Mesenchymal stem cell (in vitro differentiated cells and primary cell): ENCODE measurements at regions not wholly inside any gene's neighbourhood (a gene's known extent, or its start where the extent isn't known, plus 50 kb on each side); places are given as distances from the start of the nearest gene placed in this dataset.

Source experiments
- DNase-seq: peaks from one replicate; pipeline ENCODE4 v3.0.0-alpha.2; 2013
- H2AFZ ChIP-seq: one replicate; pipeline ENCODE4 v1.6.1; 2013; ENCODE audit warnings: low read depth, mild to moderate bottlenecking, control low read depth, inconsistent platforms, low read length, moderate library complexity
- H2AK5ac ChIP-seq: 2 replicates; pipeline ENCODE4 v1.6.1; 2013; ENCODE audit warnings: low read length, moderate library complexity, mild to moderate bottlenecking, inconsistent platforms; ENCODE audit not compliant: severe bottlenecking
- H2BK120ac ChIP-seq: one replicate; pipeline ENCODE4 v1.6.1; 2013; ENCODE audit warnings: low read depth, mild to moderate bottlenecking, inconsistent platforms, low read length, moderate library complexity
- H2BK12ac ChIP-seq, 2 experiments: one replicate each; pipeline ENCODE4 v1.6.1; 2013; ENCODE audit warnings: inconsistent platforms in 2 of 2, low read length in 2 of 2, mild to moderate bottlenecking in 2 of 2, moderate library complexity in 2 of 2, control low read depth in 1 of 2
- H2BK15ac ChIP-seq: one replicate; pipeline ENCODE4 v1.6.1; 2013; ENCODE audit warnings: mild to moderate bottlenecking, low read depth, inconsistent platforms; ENCODE audit not compliant: poor library complexity, severe bottlenecking
- H2BK5ac ChIP-seq: 2 replicates; pipeline ENCODE4 v1.6.1; 2013; ENCODE audit warnings: low read depth, mild to moderate bottlenecking, low read length, control low read depth, inconsistent platforms; ENCODE audit not compliant: poor library complexity, severe bottlenecking
- H3K14ac ChIP-seq, 2 experiments: one replicate each; pipeline ENCODE4 v1.6.1; 2013; ENCODE audit warnings: inconsistent platforms in 2 of 2, low read length in 2 of 2, control low read depth in 1 of 2, mild to moderate bottlenecking in 1 of 2, moderate library complexity in 1 of 2
- H3K18ac ChIP-seq, 2 experiments: one replicate each; pipeline ENCODE4 v1.6.1; 2013; ENCODE audit warnings: inconsistent platforms in 2 of 2, low read length in 2 of 2, control low read depth in 1 of 2, low read depth in 1 of 2, mild to moderate bottlenecking in 1 of 2
- H3K23ac ChIP-seq, 2 experiments: one replicate each; pipeline ENCODE4 v1.6.1; 2013; ENCODE audit warnings: inconsistent platforms in 2 of 2, low read length in 2 of 2, mild to moderate bottlenecking in 2 of 2, moderate library complexity in 2 of 2, control low read depth in 1 of 2
- H3K27ac ChIP-seq: 2 replicates; pipeline ENCODE4 v1.5.1; 2013; ENCODE audit warnings: mild to moderate bottlenecking, moderate library complexity, low read length, control low read depth, inconsistent platforms; ENCODE audit not compliant: poor library complexity, severe bottlenecking
- H3K27me3 ChIP-seq, 2 experiments: 2 replicates each; pipeline versions ENCODE4 v1.6.1 to v1.7.0; 2013; ENCODE audit warnings: low read length in 2 of 2, mild to moderate bottlenecking in 2 of 2, moderate library complexity in 2 of 2, control low read depth in 1 of 2, inconsistent platforms in 1 of 2; ENCODE audit not compliant: control insufficient read depth in 1 of 2, insufficient read depth in 1 of 2
- H3K36me3 ChIP-seq, 2 experiments: 2 replicates each; pipeline versions ENCODE4 v1.6.1 to v1.7.0; 2013; ENCODE audit warnings: low read length in 2 of 2, control low read depth in 1 of 2, inconsistent platforms in 1 of 2, low read depth in 1 of 2, mild to moderate bottlenecking in 1 of 2; ENCODE audit not compliant: insufficient read depth in 2 of 2, control insufficient read depth in 1 of 2
- H3K4ac ChIP-seq, 2 experiments: one replicate each; pipeline ENCODE4 v1.6.1; 2013; ENCODE audit warnings: inconsistent platforms in 2 of 2, low read length in 2 of 2, mild to moderate bottlenecking in 2 of 2, moderate library complexity in 2 of 2, control low read depth in 1 of 2, low read depth in 1 of 2
- H3K4me1 ChIP-seq: 2 replicates; pipeline ENCODE4 v1.6.1; 2013; ENCODE audit warnings: low read depth, low read length, control low read depth; ENCODE audit not compliant: control insufficient read depth, insufficient read depth
- H3K4me2 ChIP-seq: 2 replicates; pipeline ENCODE4 v1.6.1; 2013; ENCODE audit warnings: low read length, mild to moderate bottlenecking, inconsistent platforms; ENCODE audit not compliant: poor library complexity, severe bottlenecking
- H3K4me3 ChIP-seq, 2 experiments: 2 replicates each; pipeline versions ENCODE4 v1.5.1 to v1.7.0; 2013; ENCODE audit warnings: low read length in 2 of 2, mild to moderate bottlenecking in 2 of 2, control low read depth in 1 of 2, low read depth in 1 of 2; ENCODE audit not compliant: insufficient read depth in 1 of 2
- H3K79me1 ChIP-seq: replicated peaks from 2 replicates; pipeline ENCODE4 v1.6.1; 2013; ENCODE audit warnings: mild to moderate bottlenecking, control low read depth, low read length, inconsistent platforms; ENCODE audit not compliant: poor library complexity, severe bottlenecking
- H3K9ac ChIP-seq: 2 replicates; pipeline ENCODE4 v1.7.0; 2013; ENCODE audit warnings: mild to moderate bottlenecking, low read length, moderate library complexity
- H3K9me3 ChIP-seq: 2 replicates; pipeline ENCODE4 v1.7.0; 2013; ENCODE audit warnings: mild to moderate bottlenecking, low read length; ENCODE audit not compliant: control insufficient read depth
- H4K8ac ChIP-seq: one replicate; pipeline ENCODE4 v1.6.1; 2013; ENCODE audit warnings: inconsistent platforms, mild to moderate bottlenecking, low read length, moderate library complexity
- H4K91ac ChIP-seq: one replicate; pipeline ENCODE4 v1.6.1; 2013; ENCODE audit warnings: mild to moderate bottlenecking, low read length, inconsistent platforms
- WGBS: methylation state at CpG from one replicate; pipeline ENCODE4 v1.1.7; 2013; ENCODE audit warnings: mixed read lengths; 5-methylcytosine and 5-hydroxymethylcytosine counted together

DNA sequence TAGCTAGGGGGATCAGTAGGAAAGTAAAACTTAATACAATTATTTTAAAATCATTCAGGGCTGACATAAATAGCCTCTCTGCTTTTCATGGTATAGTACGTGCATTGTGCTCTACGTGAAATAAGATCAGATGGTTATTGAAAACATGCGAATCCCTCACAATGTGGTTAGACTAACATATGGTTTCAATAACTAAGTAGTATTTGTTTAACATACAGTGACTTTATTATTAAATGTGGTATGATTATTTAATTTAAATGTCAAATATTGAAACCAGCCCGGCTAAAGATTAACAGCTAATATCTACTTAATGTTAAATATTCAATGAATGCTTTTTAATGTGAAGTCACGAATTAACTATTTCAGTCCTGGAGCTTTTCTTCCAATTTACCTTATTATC, 473.9 kb upstream of the THBS1 start:
- Histone ChIP-seq H3K36me3 (no peaks in the 10 kb centered on the region), H3K23ac (no peak overlapping the region), H4K91ac (no peak overlapping the region), H3K4me2 (no peak overlapping the region), H3K27me3 (no peaks in the 10 kb centered on the region), H3K27ac (no peak overlapping the region), H3K4ac (no peak overlapping the region), H2BK120ac (no peak overlapping the region), H2AFZ (no peak overlapping the region), H2AK5ac (no peak overlapping the region), H4K8ac (no peak overlapping the region), H3K14ac (no peak overlapping the region), H3K9me3 (no peaks in the 10 kb centered on the region), H3K18ac (no peak overlapping the region), H3K79me1 (no peaks in the 10 kb centered on the region), H2BK15ac (no peak overlapping the region), H2BK5ac (no peak overlapping the region), H2BK12ac (no peak overlapping the region), H3K4me3 (no peak overlapping the region), H3K9ac (no peak overlapping the region), H3K4me1 (no peaks in the 10 kb centered on the region)
- no peak for DNase-seq
- WGBS: no CpG with 5 or more reads among the region's 5 CpGs

DNA sequence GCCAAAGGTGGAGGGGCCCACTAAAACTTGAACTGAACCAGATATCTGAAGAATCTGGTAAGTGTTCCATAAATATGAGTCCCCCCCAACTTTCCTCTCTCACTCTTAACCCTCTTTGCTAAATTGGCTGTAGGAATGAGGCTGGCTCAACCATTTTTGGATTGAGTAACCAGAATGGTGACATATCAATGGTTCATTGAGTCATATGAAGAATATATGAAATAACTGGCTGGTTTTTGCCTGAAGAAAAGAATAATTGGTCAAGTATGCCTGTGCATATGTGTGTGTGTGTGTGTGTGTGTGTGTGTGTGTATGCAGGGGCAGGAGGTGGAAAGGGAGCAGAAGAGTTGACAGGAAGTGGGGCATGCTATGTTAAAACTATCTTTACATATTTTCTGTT, 472.9 kb upstream of the THBS1 start:
- Histone ChIP-seq H3K23ac (no peak overlapping the region), H4K91ac (no peak overlapping the region), H3K4me1 (no peaks in the 10 kb centered on the region), H3K4me3 (no peak overlapping the region), H3K79me1 (no peaks in the 10 kb centered on the region), H2BK120ac (no peak overlapping the region), H3K4me2 (no peak overlapping the region), H4K8ac (no peak overlapping the region), H2AK5ac (no peak overlapping the region), H2BK15ac (no peak overlapping the region), H3K14ac (no peak overlapping the region), H3K27me3 (no peaks in the 10 kb centered on the region), H2AFZ (no peak overlapping the region), H3K27ac (no peak overlapping the region), H2BK12ac (no peak overlapping the region), H2BK5ac (no peak overlapping the region), H3K18ac (no peak overlapping the region), H3K9ac (no peak overlapping the region), H3K36me3 (no peaks in the 10 kb centered on the region), H3K9me3 (no peaks in the 10 kb centered on the region), H3K4ac (no peak overlapping the region)
- no peak for DNase-seq

DNA sequence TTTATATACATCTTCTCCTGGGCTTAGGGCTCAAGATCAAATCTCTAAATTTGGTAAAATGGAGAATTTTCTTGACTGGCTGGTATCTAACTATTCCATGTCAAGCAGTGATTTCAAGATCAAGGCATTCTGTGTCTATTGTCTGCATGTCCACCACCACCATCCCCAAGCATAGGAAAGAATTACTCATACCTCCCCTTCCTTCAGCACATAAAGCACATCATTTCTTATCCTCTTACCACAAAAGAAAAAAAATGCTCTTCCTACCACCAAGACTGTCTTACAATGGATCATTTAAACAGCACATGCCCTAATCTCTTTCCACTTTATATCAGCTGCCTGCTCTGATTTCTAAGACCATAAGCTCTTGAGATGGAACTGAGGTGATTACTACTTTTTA, 470.5 kb upstream of the THBS1 start:
- no peaks in the 10 kb centered on the region for H3K79me1 ChIP-seq
- H3K27ac ChIP-seq: no peak overlapping the region
- no peak overlapping the region for H3K4me3 ChIP-seq
- no peak overlapping the region for H2BK12ac ChIP-seq
- no peak overlapping the region for H4K8ac ChIP-seq
- no peak overlapping the region for H3K9ac ChIP-seq
- no peak overlapping the region for H2BK15ac ChIP-seq
- H3K36me3 ChIP-seq: no peaks in the 10 kb centered on the region
- no peak overlapping the region for H3K4me2 ChIP-seq
- no peak overlapping the region for H3K23ac ChIP-seq
- no peak overlapping the region for H4K91ac ChIP-seq
- no peaks in the 10 kb centered on the region for H3K27me3 ChIP-seq
- H3K18ac ChIP-seq: no peak overlapping the region
- H2AK5ac ChIP-seq: no peak overlapping the region
- no peaks in the 10 kb centered on the region for H3K9me3 ChIP-seq
- no peaks in the 10 kb centered on the region for H3K4me1 ChIP-seq
- H2BK5ac ChIP-seq: no peak overlapping the region
- no peak overlapping the region for H3K14ac ChIP-seq
- no peak overlapping the region for H3K4ac ChIP-seq
- DNase-seq: peak; percentile 42
- no peak overlapping the region for H2AFZ ChIP-seq
- no peak overlapping the region for H2BK120ac ChIP-seq

DNA sequence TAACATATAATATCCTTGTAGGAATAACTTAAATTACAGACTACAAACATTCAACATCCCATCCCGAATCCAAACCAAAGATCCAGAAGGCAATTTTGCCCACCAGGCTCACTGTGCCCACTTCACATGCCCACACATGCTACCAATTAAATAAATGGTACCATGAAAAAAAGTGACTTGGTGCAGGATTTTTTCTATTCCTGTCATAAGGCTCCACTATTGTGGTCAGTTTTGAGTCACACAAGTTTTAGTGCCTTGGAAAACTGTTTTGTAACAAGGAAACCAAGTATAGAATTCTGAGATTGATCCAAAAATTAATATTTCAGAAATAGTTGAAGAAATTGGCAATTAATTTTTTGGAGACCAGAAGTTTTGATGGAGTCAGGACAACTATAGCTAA, 470.1 kb upstream of the THBS1 start:
- Histone ChIP-seq H2AFZ (no peak overlapping the region), H3K9ac (no peak overlapping the region), H2AK5ac (no peak overlapping the region), H4K8ac (no peak overlapping the region), H2BK15ac (no peak overlapping the region), H3K4ac (no peak overlapping the region), H2BK12ac (no peak overlapping the region), H3K4me1 (no peaks in the 10 kb centered on the region), H3K14ac (no peak overlapping the region), H2BK120ac (no peak overlapping the region), H2BK5ac (no peak overlapping the region), H4K91ac (no peak overlapping the region), H3K4me2 (no peak overlapping the region), H3K79me1 (no peaks in the 10 kb centered on the region), H3K18ac (no peak overlapping the region), H3K36me3 (no peaks in the 10 kb centered on the region), H3K27me3 (no peaks in the 10 kb centered on the region), H3K9me3 (no peaks in the 10 kb centered on the region), H3K23ac (no peak overlapping the region), H3K27ac (no peak overlapping the region), H3K4me3 (no peak overlapping the region)
- no peak for DNase-seq
- 100% methylated on average over 1 of the region's 1 CpG for WGBS
